Spleen (tissue), 11 donors: ENCODE measurements at regions not wholly inside any gene's neighbourhood (a gene's known extent, or its start where the extent isn't known, plus 50 kb on each side); places are given as distances from the start of the nearest gene placed in this dataset.

Experiments used
- DNase-seq: peaks from one replicate; pipeline ENCODE4 v3.0.0-alpha.2; 2020
- H3K27ac ChIP-seq, 8 donors: fragments of 200-600 bp; sonication (generic) in 7 of 8; 1 replicate in 4 of 8; 2 replicates in 4 of 8; pipeline versions ENCODE4 v1.5.0 to v1.8.0; 2016 to 2021; ENCODE audit warnings: inconsistent platforms in 4 of 8, mild to moderate bottlenecking in 4 of 8, moderate library complexity in 1 of 8
- H3K27me3 ChIP-seq, 7 donors: fragments of 200-600 bp; sonication (generic) in 6 of 7; replicated peaks in 1 of 7; 1 replicate in 4 of 7; 2 replicates in 3 of 7; pipeline versions ENCODE4 v1.5.0 to v1.8.0; 2016 to 2021; ENCODE audit warnings: inconsistent platforms in 3 of 7, mild to moderate bottlenecking in 1 of 7
- H3K36me3 ChIP-seq, 6 donors: fragments of 200-600 bp; sonication (generic) in 5 of 6; 1 replicate in 4 of 6; 2 replicates in 2 of 6; pipeline versions ENCODE4 v1.5.0 to v1.8.0; 2016 to 2021; ENCODE audit warnings: inconsistent platforms in 2 of 6
- H3K4me1 ChIP-seq, 6 donors: fragments of 200-600 bp; sonication (generic) in 5 of 6; 1 replicate in 3 of 6; 2 replicates in 3 of 6; pipeline versions ENCODE4 v1.5.0 to v1.8.0; 2016 to 2021; ENCODE audit warnings: inconsistent platforms in 3 of 6
- H3K4me3 ChIP-seq, 8 donors: fragments of 200-600 bp; sonication (generic) in 7 of 8; 1 replicate in 4 of 8; 2 replicates in 4 of 8; pipeline versions ENCODE4 v1.5.0 to v1.8.0; 2016 to 2021; ENCODE audit warnings: inconsistent platforms in 4 of 8, mild to moderate bottlenecking in 4 of 8, moderate library complexity in 2 of 8
- H3K9me3 ChIP-seq, 8 donors: fragments of 200-600 bp; sonication (generic) in 7 of 8; 1 replicate in 4 of 8; 2 replicates in 4 of 8; pipeline versions ENCODE4 v1.5.0 to v1.8.0; 2016 to 2021; ENCODE audit warnings: inconsistent platforms in 4 of 8
- CTCF ChIP-seq, 11 experiments: fragments of 200-600 bp in 7 of 11; fragments of 450-650 bp in 4 of 11; sonication (generic) in 4 of 11; IDR thresholded peaks in 8 of 11; conservative IDR thresholded peaks in 3 of 11; 1 replicate in 7 of 11; 2 replicates in 4 of 11; pipeline versions ENCODE4 v1.4.0 to v1.8.0; 2016 to 2021; ENCODE audit warnings: antibody characterized with exemption in 11 of 11, inconsistent platforms in 4 of 11, mild to moderate bottlenecking in 1 of 11
- POLR2A ChIP-seq, 3 donors: fragments of 450-650 bp; IDR thresholded peaks; one replicate each; pipeline ENCODE4 v1.5.1; 2017; ENCODE audit warnings: antibody characterized with exemption in 3 of 3, mild to moderate bottlenecking in 1 of 3
- POLR2AphosphoS5 ChIP-seq, 3 donors: sonication (generic); formaldehyde crosslinking; IDR thresholded peaks; one replicate each; pipeline ENCODE4 v1.5.1; 2017; ENCODE audit warnings: antibody characterized with exemption in 3 of 3
- WGBS, 5 donors: extraction: QIAGEN DNeasy Blood & Tissue Kit in 3 of 5; methylation state at CpG; one replicate each; pipeline versions ENCODE4 v1.1.5 to v1.1.7; 2013 to 2018; 5-methylcytosine and 5-hydroxymethylcytosine counted together
- intact Hi-C: fragments of 100-400 bp; cut with DNase I; formaldehyde crosslinking; loops from one replicate; pipeline ENCODE4 v1.15.0; 2023; ENCODE audit warnings: low total_unique reads
- donor health status: healthy with polysubstance abuse.
- donor health status: DM: no; HTN: no; CAD: no; lungs with moderate emphysema.
- donor health status: DM: no; HTN: no; CAD: no.
- donor health status: Bipolar disorder and iron deficiency.
- donor health status: healthy.
- donor health status: DM: no; HTN: no; CAD: no.
- donor health status: DM: yes; HTN: yes; CAD: no.

- H3K27me3 ChIP-seq = no peaks in the 10 kb centered on the region
- WGBS, 5 donors = 56 to 75% (median 62%) methylated on average over 1 of the region's 1 CpG
- TF ChIP-seq POLR2AphosphoS5 (IDR thresholded peaks at IDR 0.05) = no peak
- no peak for TF ChIP-seq POLR2A (IDR thresholded peaks at IDR 0.05)
- TF ChIP-seq CTCF (IDR thresholded peaks at IDR 0.05 in 8 of 11, conservative IDR thresholded peaks at IDR 0.05 in 3 of 11) = no peak
- H3K9me3 ChIP-seq = no peaks in the 10 kb centered on the region
- no peaks in the 10 kb centered on the region for H3K36me3 ChIP-seq
- no peak overlapping the region for H3K4me3 ChIP-seq
- intact Hi-C loops = no loop called here
- no peak overlapping the region for H3K27ac ChIP-seq
- H3K4me1 ChIP-seq = no peaks in the 10 kb centered on the region
- no peak for DNase-seq
Measured at GRCh38 chr1:82897549-82897948, 1096.8 kb downstream of the ADGRL2 start.

- H3K36me3 ChIP-seq = no peaks in the 10 kb centered on the region
- no peak for DNase-seq
- intact Hi-C loops = no loop called here
- H3K27ac ChIP-seq = no peak overlapping the region
- no peaks in the 10 kb centered on the region for H3K4me1 ChIP-seq
- TF ChIP-seq POLR2A (IDR thresholded peaks at IDR 0.05) = no peak
- no peak for TF ChIP-seq POLR2AphosphoS5 (IDR thresholded peaks at IDR 0.05)
- TF ChIP-seq CTCF (IDR thresholded peaks at IDR 0.05 in 8 of 11, conservative IDR thresholded peaks at IDR 0.05 in 3 of 11) = no peak
- H3K27me3 ChIP-seq = no peaks in the 10 kb centered on the region
- no peak overlapping the region for H3K4me3 ChIP-seq
- H3K9me3 ChIP-seq = no peaks in the 10 kb centered on the region
Measured at GRCh38 chr1:82896036-82896435, 1095.3 kb downstream of the ADGRL2 start.

GRCh38 chr1:82894635-82895034 is 1093.9 kb downstream of the ADGRL2 start:
- Histone ChIP-seq H3K27ac (no peak overlapping the region), H3K27me3 (no peaks in the 10 kb centered on the region), H3K9me3 (no peaks in the 10 kb centered on the region), H3K4me3 (no peak overlapping the region), H3K36me3 (no peaks in the 10 kb centered on the region), H3K4me1 (no peaks in the 10 kb centered on the region)
- intact Hi-C loops = no loop called here
- no peak for DNase-seq
- no peak for TF ChIP-seq CTCF (IDR thresholded peaks at IDR 0.05 in 8 of 11, conservative IDR thresholded peaks at IDR 0.05 in 3 of 11)
- TF ChIP-seq POLR2AphosphoS5 (IDR thresholded peaks at IDR 0.05) = no peak
- no peak for TF ChIP-seq POLR2A (IDR thresholded peaks at IDR 0.05)
- WGBS, 5 donors = 72 to 89% (median 80%) methylated on average over 3 of the region's 3 CpGs

GRCh38 chr1:82893712-82894470 is 1093.2 kb downstream of the ADGRL2 start:
- TF ChIP-seq POLR2A (IDR thresholded peaks at IDR 0.05) (no peak), CTCF (IDR thresholded peaks at IDR 0.05 in 8 of 11, conservative IDR thresholded peaks at IDR 0.05 in 3 of 11) (no peak), POLR2AphosphoS5 (IDR thresholded peaks at IDR 0.05) (no peak)
- no peak for DNase-seq
- no peaks in the 10 kb centered on the region for H3K27me3 ChIP-seq
- WGBS, 5 donors = 86 to 94% (median 89%) methylated on average over 5 of the region's 5 CpGs
- no peak overlapping the region for H3K4me3 ChIP-seq
- no peaks in the 10 kb centered on the region for H3K4me1 ChIP-seq
- H3K27ac ChIP-seq = no peak overlapping the region
- no peaks in the 10 kb centered on the region for H3K9me3 ChIP-seq
- intact Hi-C loops = no loop called here
- no peaks in the 10 kb centered on the region for H3K36me3 ChIP-seq
